ENCODE measurements at regions not wholly inside any gene's neighbourhood (a gene's known extent, or its start where the extent isn't known, plus 50 kb on each side); places are given as distances from the start of the nearest gene placed in this dataset.

DNA sequence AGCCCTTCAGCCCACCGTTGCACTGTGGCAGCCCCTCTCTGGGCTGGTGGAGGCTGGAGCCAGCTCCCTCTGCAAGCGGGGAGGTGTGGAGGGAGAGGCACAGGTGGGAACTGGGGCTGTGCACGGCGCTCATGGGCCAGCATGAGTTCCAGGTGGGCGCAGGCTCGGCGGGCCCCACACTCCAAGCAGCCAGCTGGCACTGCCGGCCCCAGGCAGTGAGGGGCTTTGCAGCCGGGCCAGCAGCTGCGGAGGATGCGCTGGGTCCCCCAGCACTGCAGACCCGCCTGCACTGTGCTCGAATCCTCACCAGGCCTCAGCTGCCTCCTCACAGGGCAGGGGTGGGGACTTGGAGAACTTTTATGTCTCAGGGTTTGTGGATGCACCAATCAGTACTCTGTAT is 1354.8 kb upstream of the IGFBP7 start:
- Mint-ChIP-seq H3K9me3 (peaks cover 12% of the 10 kb centered on the region), H3K4me1 (ENCODE audit: low read depth) (no peaks in the 10 kb centered on the region), H3K27me3 (no peaks in the 10 kb centered on the region), H3K4me3 (no peak overlapping the region), H3K36me3 (ENCODE audit: low read depth) (no peaks in the 10 kb centered on the region), H3K27ac (no peak overlapping the region)
- intact Hi-C loops (cut with DNase I, micrococcal nuclease) = no loop called here
- peak in 1 of 14 experiments; percentile 4 for DNase-seq
- Histone ChIP-seq H3K27ac (ENCODE audit: low read depth in 1 of 2, low read length in 2 of 2) (no peak overlapping the region), H3K4me3 (ENCODE audit: low read length) (no peak overlapping the region), H3K4me1 (ENCODE audit: insufficient read depth, low read length) (no peaks in the 10 kb centered on the region), H3K27me3 (ENCODE audit: control insufficient read depth in 1 of 2, insufficient read depth in 2 of 2, low read length in 2 of 2) (no peaks in the 10 kb centered on the region), H3K9me3 (ENCODE audit: control insufficient read depth in 1 of 2, insufficient read depth in 1 of 2, low read length in 2 of 2) (peaks cover 6 to 13% of the 10 kb centered on the region in 2 experiments), H3K36me3 (ENCODE audit: insufficient read depth, low read length) (no peaks in the 10 kb centered on the region)
- TF ChIP-seq, protein P1, sequence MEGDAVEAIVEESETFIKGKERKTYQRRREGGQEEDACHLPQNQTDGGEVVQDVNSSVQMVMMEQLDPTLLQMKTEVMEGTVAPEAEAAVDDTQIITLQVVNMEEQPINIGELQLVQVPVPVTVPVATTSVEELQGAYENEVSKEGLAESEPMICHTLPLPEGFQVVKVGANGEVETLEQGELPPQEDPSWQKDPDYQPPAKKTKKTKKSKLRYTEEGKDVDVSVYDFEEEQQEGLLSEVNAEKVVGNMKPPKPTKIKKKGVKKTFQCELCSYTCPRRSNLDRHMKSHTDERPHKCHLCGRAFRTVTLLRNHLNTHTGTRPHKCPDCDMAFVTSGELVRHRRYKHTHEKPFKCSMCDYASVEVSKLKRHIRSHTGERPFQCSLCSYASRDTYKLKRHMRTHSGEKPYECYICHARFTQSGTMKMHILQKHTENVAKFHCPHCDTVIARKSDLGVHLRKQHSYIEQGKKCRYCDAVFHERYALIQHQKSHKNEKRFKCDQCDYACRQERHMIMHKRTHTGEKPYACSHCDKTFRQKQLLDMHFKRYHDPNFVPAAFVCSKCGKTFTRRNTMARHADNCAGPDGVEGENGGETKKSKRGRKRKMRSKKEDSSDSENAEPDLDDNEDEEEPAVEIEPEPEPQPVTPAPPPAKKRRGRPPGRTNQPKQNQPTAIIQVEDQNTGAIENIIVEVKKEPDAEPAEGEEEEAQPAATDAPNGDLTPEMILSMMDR (IDR thresholded peaks at IDR 0.05) = no peak
- ChIA-PET CTCF (no interaction called here), POLR2A (no interaction called here)
- no peak for ATAC-seq (ENCODE audit: poor library complexity)

DNA sequence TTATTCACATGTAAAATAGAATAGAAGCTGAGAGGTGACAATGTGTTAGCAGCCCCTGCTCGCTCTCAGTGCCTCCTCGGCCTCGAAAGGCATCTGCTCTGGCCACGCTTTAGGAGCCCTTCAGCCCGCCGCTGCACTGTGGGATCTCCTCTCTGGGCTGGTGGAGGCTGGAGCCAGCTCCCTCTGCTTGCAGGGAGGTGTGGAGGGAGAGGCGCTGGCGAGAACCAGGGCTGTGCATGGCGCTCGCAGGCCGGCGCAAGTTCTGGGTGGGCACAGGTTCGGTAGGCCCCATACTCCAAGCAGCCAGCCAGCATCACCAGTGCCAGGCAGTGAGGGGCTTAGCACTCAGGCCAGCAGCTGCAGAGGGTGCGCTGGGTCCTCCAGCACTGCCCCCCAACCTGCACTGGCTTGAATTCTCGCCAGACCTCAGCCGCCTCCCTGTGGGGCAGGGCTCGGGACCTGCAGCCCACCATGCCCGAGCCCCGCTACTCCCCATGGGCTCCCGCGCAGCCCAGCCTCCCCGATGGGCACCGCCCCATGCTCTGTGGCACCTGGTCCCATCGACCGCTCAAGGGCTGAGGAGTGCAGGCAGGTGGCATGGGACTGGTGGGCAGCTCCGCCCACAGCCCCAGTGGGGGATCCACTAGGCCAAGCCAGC is 1346.7 kb upstream of the IGFBP7 start:
- no peaks in the 10 kb centered on the region for H3K27me3 Mint-ChIP-seq
- CTCF ChIA-PET = no interaction called here
- no peaks in the 10 kb centered on the region for H3K4me1 Mint-ChIP-seq (ENCODE audit: low read depth)
- TF ChIP-seq, protein P1 (IDR thresholded peaks at IDR 0.05) = no peak
- no peak overlapping the region for H3K27ac ChIP-seq (ENCODE audit: low read depth in 1 of 2, low read length in 2 of 2)
- H3K27me3 ChIP-seq (ENCODE audit: control insufficient read depth in 1 of 2, insufficient read depth in 2 of 2, low read length in 2 of 2) = no peaks in the 10 kb centered on the region
- peaks cover 0 to 13% of the 10 kb centered on the region in 2 experiments for H3K9me3 ChIP-seq (ENCODE audit: control insufficient read depth in 1 of 2, insufficient read depth in 1 of 2, low read length in 2 of 2)
- H3K4me1 ChIP-seq (ENCODE audit: insufficient read depth, low read length) = no peaks in the 10 kb centered on the region
- DNase-seq (peak in 1 of 14 experiments; percentile 8), ATAC-seq (ENCODE audit: poor library complexity) (no peak)
- intact Hi-C loops (cut with DNase I, micrococcal nuclease) = no loop called here
- POLR2A ChIA-PET = no interaction called here
- H3K4me3 Mint-ChIP-seq = no peak overlapping the region
- no peaks in the 10 kb centered on the region for H3K36me3 Mint-ChIP-seq (ENCODE audit: low read depth)
- peaks cover 7% of the 10 kb centered on the region for H3K9me3 Mint-ChIP-seq
- no peak overlapping the region for H3K27ac Mint-ChIP-seq
- no peaks in the 10 kb centered on the region for H3K36me3 ChIP-seq (ENCODE audit: insufficient read depth, low read length)
- no peak overlapping the region for H3K4me3 ChIP-seq (ENCODE audit: low read length)

DNA sequence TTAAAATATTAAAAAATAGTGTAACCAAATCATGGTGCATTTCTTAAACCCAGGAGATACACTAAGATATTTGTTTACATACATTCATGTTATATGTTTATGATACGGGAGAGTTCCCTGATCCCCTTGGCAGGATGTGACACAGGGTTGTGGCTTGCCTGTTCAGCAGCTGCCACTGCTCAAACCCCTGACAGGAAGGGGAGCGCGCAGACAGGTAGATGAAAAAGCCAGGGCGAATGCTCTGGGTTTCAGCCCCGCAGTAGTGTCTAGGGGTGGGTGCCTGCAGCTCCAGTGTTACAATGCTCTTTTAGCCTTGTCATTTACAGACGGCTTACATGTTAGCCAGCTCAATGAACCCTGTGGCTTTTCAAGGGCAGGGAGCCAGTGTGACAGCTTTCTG is 1343.8 kb upstream of the IGFBP7 start:
- H3K4me1 ChIP-seq (ENCODE audit: insufficient read depth, low read length) = no peaks in the 10 kb centered on the region
- no peaks in the 10 kb centered on the region for H3K4me1 Mint-ChIP-seq (ENCODE audit: low read depth)
- H3K9me3 ChIP-seq (ENCODE audit: control insufficient read depth in 1 of 2, insufficient read depth in 1 of 2, low read length in 2 of 2) = peaks cover 0 to 13% of the 10 kb centered on the region in 2 experiments
- no peaks in the 10 kb centered on the region for H3K36me3 ChIP-seq (ENCODE audit: insufficient read depth, low read length)
- no peaks in the 10 kb centered on the region for H3K27me3 Mint-ChIP-seq
- no peaks in the 10 kb centered on the region for H3K27me3 ChIP-seq (ENCODE audit: control insufficient read depth in 1 of 2, insufficient read depth in 2 of 2, low read length in 2 of 2)
- intact Hi-C loops (cut with DNase I, micrococcal nuclease) = no loop called here
- H3K9me3 Mint-ChIP-seq = peaks cover 3% of the 10 kb centered on the region
- H3K27ac Mint-ChIP-seq = no peak overlapping the region
- TF ChIP-seq, protein P1 (IDR thresholded peaks at IDR 0.05) = no peak
- ATAC-seq (ENCODE audit: poor library complexity) (no peak), DNase-seq (no peak)
- H3K4me3 ChIP-seq (ENCODE audit: low read length) = no peak overlapping the region
- H3K36me3 Mint-ChIP-seq (ENCODE audit: low read depth) = no peaks in the 10 kb centered on the region
- POLR2A ChIA-PET = no interaction called here
- H3K27ac ChIP-seq (ENCODE audit: low read depth in 1 of 2, low read length in 2 of 2) = no peak overlapping the region
- H3K4me3 Mint-ChIP-seq = no peak overlapping the region
- CTCF ChIA-PET = no interaction called here

All from CD4-positive, alpha-beta T cell (primary cell).